ENCODE measurements at regions not wholly inside any gene's neighbourhood (a gene's known extent, or its start where the extent isn't known, plus 50 kb on each side); places are given as distances from the start of the nearest gene placed in this dataset.

- no peak for DNase-seq
Measured at GRCh38 chr7:25316366-25316765, 88.1 kb upstream of the NPVF start.

DNA sequence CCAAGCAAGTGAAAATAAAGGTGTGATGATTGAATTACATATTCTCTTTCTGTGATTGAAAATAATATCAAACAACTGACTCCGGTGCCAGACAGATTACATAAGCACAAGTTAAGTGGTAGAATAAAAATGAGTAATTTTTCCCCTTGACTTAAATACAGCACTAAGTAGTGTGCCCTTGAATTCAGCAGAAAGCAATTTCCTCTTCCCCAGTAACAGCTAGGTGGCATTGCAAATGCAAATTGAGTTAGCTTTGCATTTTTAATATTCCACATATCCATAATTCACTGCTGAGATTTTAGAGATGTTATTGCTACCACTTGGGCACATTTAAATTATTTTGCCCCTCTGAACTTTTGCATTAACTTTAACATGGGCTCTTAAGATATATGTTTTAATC lies 89.8 kb upstream of the NPVF start:
- DNase-seq: no peak

DNA sequence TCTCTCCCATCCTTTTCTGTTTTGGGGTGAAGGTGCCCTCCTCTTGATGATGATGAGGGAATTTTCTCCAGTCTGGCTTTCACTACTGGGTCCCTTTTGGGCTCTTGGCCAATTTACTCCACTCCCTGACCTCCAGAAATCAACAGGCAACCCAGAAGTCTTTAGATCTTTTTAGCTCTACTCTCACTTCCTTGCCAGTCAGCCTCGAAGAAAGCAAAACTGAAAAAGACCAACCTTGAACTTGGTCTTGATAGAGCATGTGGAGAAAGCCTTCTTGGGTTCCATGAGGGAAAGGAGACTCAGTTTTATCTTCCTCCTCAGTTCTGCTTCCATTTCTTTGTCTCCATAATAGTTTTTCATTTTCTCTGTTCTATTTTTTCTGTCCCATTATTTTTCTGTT lies 91.4 kb upstream of the NPVF start:
- DNase-seq: no peak

DNA sequence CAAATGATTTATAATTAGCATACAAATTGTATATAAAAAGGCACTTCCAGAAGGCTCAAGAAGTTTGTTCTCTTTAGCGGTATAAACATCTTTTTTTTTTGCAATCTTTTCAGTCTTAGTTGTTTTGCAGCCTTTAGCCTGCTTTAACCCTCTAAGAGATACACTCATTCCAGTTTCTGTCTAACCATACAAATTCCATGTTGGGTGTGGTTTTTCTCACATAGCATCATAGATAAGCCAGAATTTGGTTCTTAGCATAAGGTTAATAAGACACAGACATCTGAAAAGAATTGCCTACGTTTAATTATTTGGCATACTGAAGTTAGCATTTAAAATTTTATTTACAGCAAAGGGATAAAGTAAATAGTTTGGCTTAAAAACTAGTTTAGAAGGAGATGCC lies 92.5 kb upstream of the NPVF start:
- no peak for DNase-seq

DNA sequence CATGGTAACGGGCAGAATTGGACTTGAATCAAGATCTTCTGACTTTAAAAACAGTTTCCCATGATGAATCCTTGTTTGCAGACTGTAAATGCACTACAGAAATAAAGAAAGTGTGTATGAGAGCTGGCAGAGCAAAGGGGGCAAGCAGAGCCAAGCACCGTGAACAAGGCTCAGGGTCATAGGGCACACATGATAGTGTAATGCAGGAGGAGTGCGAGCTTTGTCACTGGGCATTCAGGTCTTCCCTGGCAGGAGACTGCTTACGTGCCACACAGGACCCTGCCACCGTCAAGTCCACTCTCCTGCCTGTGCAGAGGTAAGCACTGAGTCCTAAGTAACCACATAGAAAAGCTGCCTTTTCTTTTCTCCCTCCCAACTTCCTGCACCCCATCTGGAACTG lies 93.1 kb upstream of the NPVF start:
- DNase-seq: no peak

GRCh38 chr7:25322473-25322872 lies 94.2 kb upstream of the NPVF start:
- DNase-seq: no peak

- no peak for DNase-seq
Measured at GRCh38 chr7:25325186-25325757, 97.0 kb upstream of the NPVF start.

DNA sequence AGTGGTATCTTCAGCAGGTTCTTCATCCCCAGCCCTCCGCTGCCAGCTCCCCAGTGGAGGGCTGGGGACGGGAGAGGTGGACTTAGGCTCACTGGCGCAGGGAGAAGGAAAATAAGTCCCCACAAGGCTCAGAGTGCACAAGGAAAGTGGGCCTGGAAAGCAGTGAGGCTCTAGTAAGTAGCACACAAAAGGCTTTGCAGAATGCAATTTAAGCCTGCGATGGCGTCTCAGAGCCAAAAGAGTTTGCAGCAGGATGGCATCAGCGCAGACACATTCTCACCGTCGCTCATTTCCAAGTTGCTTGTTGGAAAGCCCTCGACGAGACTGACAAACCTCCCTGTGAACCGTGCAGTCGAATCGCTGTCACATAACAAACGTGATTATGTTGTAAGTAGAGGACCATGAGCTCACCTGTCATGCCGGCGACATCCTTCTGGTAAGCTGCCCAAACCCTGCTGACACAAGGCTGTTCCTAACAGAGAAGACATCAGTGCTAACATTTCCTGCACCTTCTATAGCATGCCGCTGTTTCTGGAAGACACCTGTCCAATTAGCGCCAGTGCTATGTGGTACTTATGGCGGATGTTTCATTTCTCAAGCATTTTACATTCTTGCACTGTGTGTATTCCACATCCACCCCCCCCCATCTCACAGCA lies 98.3 kb upstream of the NPVF start:
- DNase-seq: no peak

GRCh38 chr7:25329815-25330214 lies 101.5 kb upstream of the NPVF start:
- no peak for DNase-seq

GRCh38 chr7:25333296-25333928 lies 105.1 kb upstream of the NPVF start:
- DNase-seq: no peak

GRCh38 chr7:25347360-25348066 lies 119.2 kb upstream of the NPVF start:
- DNase-seq: no peak

DNA sequence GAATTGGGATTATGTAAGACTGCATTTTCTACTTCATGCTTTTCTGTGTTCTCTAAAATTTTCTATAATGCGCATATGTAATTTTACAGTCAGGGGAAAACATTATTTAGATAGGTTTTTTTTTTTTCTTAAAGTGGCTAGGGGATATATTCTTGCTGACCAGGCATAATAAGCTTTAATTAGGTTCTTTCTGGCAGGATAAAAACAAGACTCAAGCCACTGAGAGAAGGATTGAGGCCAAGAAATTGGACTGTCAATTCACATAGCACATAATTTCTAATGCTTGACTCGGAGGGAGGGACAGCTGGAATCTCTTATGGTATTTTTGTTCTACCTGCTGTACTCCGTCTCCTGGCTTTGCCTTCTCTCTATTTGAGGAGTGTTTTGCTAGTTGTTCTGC lies 119.8 kb upstream of the NPVF start:
- no peak for DNase-seq

GRCh38 chr7:25349283-25350017 lies 121.2 kb upstream of the NPVF start:
- DNase-seq: no peak

- no peak for DNase-seq
Measured at GRCh38 chr7:25350041-25350440, 121.8 kb upstream of the NPVF start.

DNA sequence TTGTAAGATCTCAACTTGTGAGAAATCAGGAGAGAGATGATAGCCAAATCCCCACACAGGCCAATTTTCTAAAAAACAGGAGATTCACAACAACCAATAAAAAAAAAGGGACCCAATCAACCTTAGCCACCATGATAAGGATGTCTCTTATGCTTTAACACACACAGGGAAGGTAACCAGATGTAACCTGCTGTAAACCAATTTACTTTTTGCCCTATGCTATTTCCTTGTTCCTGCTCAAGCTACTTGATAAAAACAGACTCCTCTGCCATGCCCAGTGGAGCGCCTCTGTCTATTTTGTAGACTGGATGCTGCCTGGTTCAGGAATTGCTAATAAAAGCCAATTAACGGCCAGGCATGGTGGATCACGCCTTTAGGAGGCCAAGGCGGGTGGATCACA lies 123.5 kb upstream of the NPVF start:
- DNase-seq: no peak

DNA sequence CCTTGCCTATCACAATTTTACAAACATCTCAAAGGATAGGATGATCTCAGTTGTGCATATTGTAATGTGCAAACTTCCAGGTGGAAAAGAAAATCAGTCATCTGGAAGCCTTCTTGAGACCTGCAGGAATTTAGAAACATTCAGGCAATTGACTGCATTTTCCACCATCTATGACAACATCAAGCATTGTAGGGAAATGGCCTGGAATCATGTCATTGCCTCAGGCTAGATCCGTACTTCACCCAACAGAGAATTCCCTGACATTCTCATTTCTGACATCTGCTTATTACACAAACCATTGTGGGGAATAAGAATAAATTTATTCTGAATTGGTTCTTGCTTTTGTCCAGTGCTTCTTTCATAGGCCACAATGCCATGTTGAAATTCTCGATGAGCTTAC lies 124.9 kb upstream of the NPVF start:
- no peak for DNase-seq

DNA sequence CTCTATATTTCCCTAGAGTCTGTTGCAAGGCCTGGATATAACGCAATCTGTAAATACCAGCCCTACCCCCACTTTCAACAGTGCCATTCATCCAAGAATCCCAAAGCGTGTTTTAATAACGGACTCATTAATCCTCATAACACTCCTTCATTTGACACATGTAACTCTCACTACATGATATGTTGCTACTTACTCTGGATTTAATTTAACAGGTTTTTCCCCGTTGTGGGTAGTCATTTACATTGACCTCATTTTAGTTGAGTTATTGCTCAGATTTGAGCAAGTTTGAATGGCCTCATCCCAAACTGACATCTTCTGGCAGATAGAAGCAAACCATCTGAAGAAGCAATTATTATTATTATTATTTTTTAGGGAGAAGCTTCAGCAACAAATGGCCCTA lies 125.4 kb upstream of the NPVF start:
- no peak for DNase-seq

- DNase-seq: no peak
Measured at GRCh38 chr7:25356534-25357151, 128.4 kb upstream of the NPVF start.

DNA sequence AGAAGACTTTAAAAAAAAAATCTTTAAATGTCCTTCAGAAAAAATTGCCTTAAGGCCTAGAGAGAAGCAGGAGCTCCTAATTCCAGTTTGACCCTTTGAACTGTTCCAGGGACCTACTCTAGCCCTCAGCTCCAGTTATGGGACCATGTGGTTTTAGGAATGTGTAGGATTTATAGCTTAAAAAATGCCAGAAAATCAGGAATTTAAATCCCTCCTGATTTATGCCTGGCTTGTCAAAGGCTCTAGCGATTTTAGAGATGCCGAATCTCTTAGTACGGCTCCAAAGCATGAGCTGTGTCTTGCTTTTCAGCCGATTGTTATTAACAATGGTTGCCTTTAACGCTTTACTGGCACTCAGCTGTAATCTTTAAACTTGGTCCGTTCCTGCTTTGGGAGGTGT lies 130.6 kb upstream of the NPVF start:
- no peak for DNase-seq

DNA sequence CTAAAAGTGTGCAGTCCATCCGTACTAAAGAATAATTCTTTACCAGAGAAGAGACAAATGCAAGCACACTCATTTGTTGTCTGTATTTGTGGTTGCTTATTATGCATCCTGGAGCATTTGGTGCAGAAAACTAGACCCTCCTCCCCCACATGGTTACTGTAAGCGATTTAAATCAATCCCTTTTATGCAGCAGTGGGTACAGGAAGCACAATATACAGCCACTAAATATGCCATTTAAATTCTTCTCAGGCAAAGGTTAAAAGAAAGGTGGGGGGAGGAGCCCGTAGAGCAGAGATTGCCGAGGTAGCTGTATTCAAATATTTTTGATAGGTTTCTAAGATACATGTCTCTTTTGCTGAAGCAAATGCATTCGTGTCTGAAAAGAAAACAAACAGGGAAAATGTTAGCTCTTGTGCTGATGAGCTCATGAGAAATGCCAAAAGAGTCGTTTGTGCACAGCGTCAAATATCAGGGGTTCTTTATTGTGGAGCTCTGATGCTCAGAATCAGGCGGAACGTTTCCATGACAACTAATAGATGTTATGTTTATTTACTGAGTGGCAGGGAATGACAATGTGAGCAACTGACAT lies 131.3 kb upstream of the NPVF start:
- DNase-seq: no peak

DNA sequence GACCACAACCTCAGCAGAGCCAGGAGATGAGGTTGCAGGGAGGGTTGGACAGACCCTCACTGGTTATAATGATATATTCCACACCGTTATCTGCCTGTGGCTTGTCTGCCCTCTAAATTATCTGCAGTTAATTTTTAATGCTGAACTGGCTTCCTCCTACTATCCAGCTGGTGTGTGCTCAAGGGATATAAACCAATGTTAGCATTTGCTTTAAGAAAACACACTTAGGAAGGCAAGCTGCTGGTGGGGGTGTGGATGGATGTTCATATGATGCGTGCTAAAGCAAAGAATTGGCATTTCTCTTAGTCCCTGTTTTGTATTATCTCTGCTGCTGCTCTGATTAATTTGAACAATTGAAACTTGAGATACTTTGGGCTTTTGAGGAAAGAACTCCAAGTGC lies 132.2 kb upstream of the NPVF start:
- DNase-seq: no peak

DNA sequence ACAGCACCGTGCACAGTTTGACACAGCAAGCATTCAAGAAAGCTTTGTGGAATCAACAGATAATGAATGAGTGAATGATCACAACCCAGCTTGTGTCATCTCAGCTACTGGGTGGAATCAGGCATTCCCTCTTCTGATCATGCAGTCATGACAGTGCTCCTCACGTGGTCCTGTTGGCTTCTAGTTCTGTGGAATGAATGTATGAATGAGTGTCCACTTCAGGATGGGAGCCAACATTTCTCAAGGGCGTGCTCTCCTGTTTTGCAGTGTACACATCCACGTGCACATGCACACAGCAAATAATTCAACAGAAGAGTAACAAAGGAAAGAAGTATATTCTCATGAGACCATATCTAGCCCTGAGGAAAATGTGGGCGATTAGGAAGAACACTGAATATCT lies 133.1 kb upstream of the NPVF start:
- DNase-seq: no peak

- no peak for DNase-seq
Measured at GRCh38 chr7:25361863-25362262, 133.6 kb upstream of the NPVF start.

All from stimulated activated CD4-positive, alpha-beta T cell treated with anti-CD3 and anti-CD28 coated beads, Interleukin-2, amount 100 ng/mL, for 48 hours (primary cell).